H1 (cell line): ENCODE measurements at regions not wholly inside any gene's neighbourhood (a gene's known extent, or its start where the extent isn't known, plus 50 kb on each side); places are given as distances from the start of the nearest gene placed in this dataset.

Experiments used
- CTCF ChIA-PET: fragments of 300-600 bp; sonication (Branson Sonifier 250); formaldehyde crosslinking; loops from one replicate; lab custom pipeline; 2021; ENCODE audit not compliant: partially characterized antibody; lab: Charles Lee
- POLR2A ChIA-PET: fragments of 300-600 bp; sonication (Branson Sonifier 250); formaldehyde crosslinking; loops from one replicate; lab custom pipeline; 2021; ENCODE audit warnings: inconsistent platforms; ENCODE audit not compliant: partially characterized antibody; lab: Charles Lee
- DNase-seq, 2 experiments: peaks; one replicate each; pipeline versions ENCODE4 v3.0.0 to v3.0.0-alpha.2; 2010 to 2022; ENCODE audit warnings: low spot score in 2 of 2, low read depth in 1 of 2, mixed read lengths in 1 of 2
- FAIRE-seq: peaks from 2 replicates; lab custom pipeline; 2011; peaks lifted over from hg19 to GRCh38; lab: Jason Lieb, UNC
- H2AFZ ChIP-seq: 2 replicates; pipeline ENCODE4 v1.8.1; 2012; ENCODE audit warnings: low read length, inconsistent platforms
- H2AK5ac ChIP-seq: 2 replicates; pipeline ENCODE4 v1.6.1; 2013; ENCODE audit warnings: low read depth, low read length
- H2BK120ac ChIP-seq: replicated peaks from 2 replicates; pipeline ENCODE3; 2013; ENCODE audit warnings: low read depth, low read length, inconsistent platforms
- H2BK12ac ChIP-seq: 2 replicates; pipeline ENCODE4 v1.6.1; 2013; ENCODE audit warnings: low read depth, low read length
- H2BK15ac ChIP-seq: 2 replicates; pipeline ENCODE4 v1.6.1; 2013; ENCODE audit warnings: low read length
- H2BK20ac ChIP-seq: 2 replicates; pipeline ENCODE4 v1.6.1; 2013; ENCODE audit warnings: low read length
- H2BK5ac ChIP-seq: 2 replicates; pipeline ENCODE4 v1.6.1; 2013; ENCODE audit warnings: low read depth, low read length
- H3K14ac ChIP-seq: 2 replicates; pipeline ENCODE4 v1.6.1; 2013; ENCODE audit warnings: inconsistent platforms; ENCODE audit not compliant: insufficient read length
- H3K18ac ChIP-seq: 2 replicates; pipeline ENCODE4 v1.6.1; 2013; ENCODE audit warnings: low read length; ENCODE audit errors: extremely low read depth
- H3K23ac ChIP-seq: 2 replicates; pipeline ENCODE4 v1.6.1; 2013; ENCODE audit warnings: inconsistent platforms; ENCODE audit not compliant: insufficient read length
- H3K23me2 ChIP-seq: 2 replicates; pipeline ENCODE4 v1.6.1; 2013; ENCODE audit warnings: low read depth, low read length
- H3K27ac ChIP-seq: 2 replicates; pipeline ENCODE4 v1.6.1; 2011; ENCODE audit warnings: low read depth, low read length, inconsistent platforms
- H3K27me3 ChIP-seq, 4 experiments: replicated peaks in 1 of 4; 1 replicate in 1 of 4; 2 replicates in 3 of 4; pipeline versions ENCODE4 v1.6.1 to v1.8.1; 2011 to 2013; ENCODE audit warnings: low read length in 3 of 4, mild to moderate bottlenecking in 3 of 4, inconsistent platforms in 2 of 4, mixed read lengths in 2 of 4, moderate library complexity in 1 of 4; ENCODE audit not compliant: control insufficient read depth in 3 of 4, insufficient read depth in 3 of 4; ENCODE audit errors: extremely low read depth in 1 of 4
- H3K36me3 ChIP-seq, 4 experiments: 2 replicates each; pipeline versions ENCODE4 v1.6.1 to v1.8.1; 2011 to 2013; ENCODE audit warnings: mild to moderate bottlenecking in 4 of 4, low read length in 3 of 4, moderate library complexity in 2 of 4, control low read depth in 1 of 4, inconsistent platforms in 1 of 4; ENCODE audit not compliant: insufficient read depth in 4 of 4, control insufficient read depth in 2 of 4
- H3K4ac ChIP-seq: replicated peaks from 2 replicates; pipeline ENCODE3; 2013; ENCODE audit warnings: low read length, low read depth, mixed read lengths, inconsistent platforms; ENCODE audit not compliant: insufficient read length
- H3K4me1 ChIP-seq, 4 experiments: replicated peaks in 1 of 4; 1 replicate in 1 of 4; 2 replicates in 3 of 4; pipeline versions ENCODE4 v1.6.1 to v1.8.1; 2011 to 2013; ENCODE audit warnings: low read length in 3 of 4, inconsistent platforms in 2 of 4, mixed read lengths in 1 of 4; ENCODE audit not compliant: insufficient read depth in 4 of 4, control insufficient read depth in 3 of 4
- H3K4me2 ChIP-seq, 2 experiments: 2 replicates each; pipeline versions ENCODE4 v1.6.1 to v1.8.1; 2011 to 2013; ENCODE audit warnings: low read depth in 2 of 2, low read length in 2 of 2, control low read depth in 1 of 2, inconsistent platforms in 1 of 2, mild to moderate bottlenecking in 1 of 2; ENCODE audit not compliant: insufficient read depth in 1 of 2
- H3K4me3 ChIP-seq, 4 experiments: fragments of 200-600, 300-600 bp in 1 of 4; sonication (generic), shearing (Covaris generic), sonication (Bioruptor Twin) in 1 of 4; 2 replicates each; pipeline versions ENCODE4 v1.5.1 to v1.8.1; 2011 to 2016; ENCODE audit warnings: low read length in 4 of 4, low read depth in 3 of 4, control low read depth in 2 of 4, inconsistent platforms in 2 of 4, mild to moderate bottlenecking in 2 of 4, mixed read lengths in 1 of 4, moderate library complexity in 1 of 4; ENCODE audit not compliant: insufficient read depth in 2 of 4; ENCODE audit errors: extremely low read depth in 1 of 4
- H3K56ac ChIP-seq: replicated peaks from 2 replicates; pipeline ENCODE3; 2013; ENCODE audit warnings: low read depth, mild to moderate bottlenecking, mixed read lengths, low read length, inconsistent platforms; ENCODE audit not compliant: insufficient read length
- H3K79me1 ChIP-seq: 2 replicates; pipeline ENCODE4 v1.6.1; 2013; ENCODE audit warnings: low read depth, low read length, control low read depth
- H3K79me2 ChIP-seq, 2 experiments: 2 replicates each; pipeline versions ENCODE4 v1.6.1 to v1.8.1; 2012 to 2013; ENCODE audit warnings: low read length in 2 of 2, mild to moderate bottlenecking in 2 of 2, inconsistent platforms in 1 of 2; ENCODE audit not compliant: insufficient read depth in 2 of 2, control insufficient read depth in 1 of 2
- H3K9ac ChIP-seq, 4 experiments: replicated peaks in 1 of 4; 1 replicate in 1 of 4; 2 replicates in 3 of 4; pipeline versions ENCODE4 v1.6.1 to v1.8.1; 2011 to 2013; ENCODE audit warnings: low read depth in 3 of 4, low read length in 3 of 4, control low read depth in 2 of 4, mild to moderate bottlenecking in 2 of 4, moderate library complexity in 2 of 4, inconsistent platforms in 1 of 4; ENCODE audit errors: extremely low read depth in 1 of 4
- H3K9me3 ChIP-seq, 2 experiments: 2 replicates each; pipeline versions ENCODE4 v1.6.1 to v1.8.1; 2012 to 2013; ENCODE audit warnings: mild to moderate bottlenecking in 2 of 2, moderate library complexity in 2 of 2, control low read depth in 1 of 2, inconsistent platforms in 1 of 2, low read depth in 1 of 2, low read length in 1 of 2, mixed read lengths in 1 of 2; ENCODE audit not compliant: insufficient read depth in 2 of 2
- H4K20me1 ChIP-seq, 2 experiments: replicated peaks in 1 of 2; 2 replicates each; pipeline versions ENCODE3 to v1.8.1; 2011 to 2013; ENCODE audit warnings: inconsistent platforms in 2 of 2, low read length in 2 of 2, mild to moderate bottlenecking in 1 of 2; ENCODE audit not compliant: insufficient read depth in 2 of 2, control insufficient read depth in 1 of 2
- H4K5ac ChIP-seq: 2 replicates; pipeline ENCODE4 v1.6.1; 2013; ENCODE audit warnings: low read length, low read depth, mixed read lengths, inconsistent platforms; ENCODE audit not compliant: insufficient read length
- H4K8ac ChIP-seq: 2 replicates; pipeline ENCODE4 v1.8.0; 2013; ENCODE audit warnings: mild to moderate bottlenecking, moderate library complexity, low read length, inconsistent platforms; ENCODE audit not compliant: insufficient read depth; ENCODE audit errors: extremely low read depth
- H4K91ac ChIP-seq: replicated peaks from 2 replicates; pipeline ENCODE3; 2013; ENCODE audit warnings: low read length, mixed read lengths, inconsistent platforms; ENCODE audit not compliant: insufficient read length
- CTCF ChIP-seq, 3 experiments: IDR thresholded peaks; 1 replicate in 2 of 3; 2 replicates in 1 of 3; pipeline versions ENCODE4 v1.5.1 to v1.6.1; 2011; ENCODE audit warnings: low read length in 3 of 3, mild to moderate bottlenecking in 3 of 3, inconsistent platforms in 2 of 3, low read depth in 1 of 3, moderate library complexity in 1 of 3; ENCODE audit not compliant: insufficient read depth in 1 of 3; ENCODE audit errors: control extremely low read depth in 1 of 3
- YY1 ChIP-seq: IDR thresholded peaks from 2 replicates; pipeline ENCODE4 v1.6.1; 2011; ENCODE audit warnings: low read depth, mild to moderate bottlenecking, low read length
- WGBS, 2 experiments: shearing (Covaris generic) in 1 of 2; methylation state at CpG; one replicate each; pipeline versions ENCODE4 v1.1.6 to v1.1.7; 2013 to 2015; ENCODE audit warnings: low lambda C conversion rate in 2 of 2, mixed read lengths in 2 of 2, inconsistent platforms in 1 of 2, low coverage in 1 of 2, missing lambda C conversion rate in 1 of 2; ENCODE audit not compliant: insufficient replicate concordance in 2 of 2, insufficient coverage in 1 of 2, insufficient read length in 1 of 2; ENCODE audit errors: extremely low coverage in 1 of 2, missing lambda C conversion rate in 1 of 2; 5-methylcytosine and 5-hydroxymethylcytosine counted together

GRCh38 chr1:84757301-84757700, 67.0 kb upstream of the SSX2IP start:
- Histone ChIP-seq H2BK15ac (no peak overlapping the region), H3K27me3 (no peaks in the 10 kb centered on the region), H3K9ac (no peak overlapping the region), H3K79me1 (no peaks in the 10 kb centered on the region), H3K4me2 (no peak overlapping the region), H2BK120ac (no peak overlapping the region), H2AFZ (no peak overlapping the region), H2BK12ac (no peak overlapping the region; the same call in 1 of the 2 replicates), H2AK5ac (no peak overlapping the region), H3K36me3 (no peaks in the 10 kb centered on the region), H3K4me1 (peaks cover 0 to 12% (median 2%) of the 10 kb centered on the region in 4 experiments; a peak in 5 of 7 replicates), H3K23me2 (no peaks in the 10 kb centered on the region; the same call in 1 of the 2 replicates), H2BK5ac (no peak overlapping the region), H3K79me2 (no peaks in the 10 kb centered on the region), H3K4me3 (peak overlapping the region in 1 of 4 experiments; percentile 12; a peak in 1 of 8 replicates), H4K8ac (no peak overlapping the region), H3K14ac (no peak overlapping the region), H3K56ac (no peak overlapping the region), H3K27ac (no peak overlapping the region), H3K18ac (no peak overlapping the region), H3K4ac (no peak overlapping the region), H4K20me1 (no peaks in the 10 kb centered on the region), H3K9me3 (no peaks in the 10 kb centered on the region), H4K91ac (no peak overlapping the region), H3K23ac (no peak overlapping the region), H2BK20ac (no peak overlapping the region), H4K5ac (no peak overlapping the region)
- TF ChIP-seq CTCF (IDR thresholded peaks at IDR 0.05; ENCODE audit: control extremely low read depth in 1 of 3, insufficient read depth in 1 of 3, low read depth in 1 of 3, low read length in 3 of 3), result peak in 2 of 3 experiments; percentile 9 to 15; a peak in 1 of 4 replicates
- TF ChIP-seq YY1, result no peak
- 77% methylated on average over 4 of the region's 4 CpGs; no CpG with 5 or more reads in 1 of the 2 experiments for WGBS, 2 experiments
- DNase-seq, result no peak
- ChIA-PET CTCF (interaction anchor here (0.5 to 12.4 kb wide), 11 partner anchors 9 to 780 kb away, joined by 3 to 164 read pairs (median 3); no protein-coding TSS in a partner anchor), POLR2A (interaction anchor here (0.9 kb wide), 1 partner anchor 17 kb away, joined by 3 read pairs; no protein-coding TSS in a partner anchor)
- no peak for FAIRE-seq
